ENCODE measurements at regions not wholly inside any gene's neighbourhood (a gene's known extent, or its start where the extent isn't known, plus 50 kb on each side); places are given as distances from the start of the nearest gene placed in this dataset.

GRCh38 chr2:208545403-208546042 is 138.9 kb downstream of the PTH2R start:
- in situ Hi-C loops (cut with HindIII; ENCODE audit: low pct_unique_long_range_greater_than_20kb, low sequenced_read_pairs), result no loop called here
- DNase-seq (ENCODE audit: low read depth), result no peak

GRCh38 chr2:208546107-208546506 is 139.5 kb downstream of the PTH2R start:
- no peak for DNase-seq (ENCODE audit: low read depth)
- in situ Hi-C loops (cut with HindIII; ENCODE audit: low pct_unique_long_range_greater_than_20kb, low sequenced_read_pairs), result no loop called here

DNA sequence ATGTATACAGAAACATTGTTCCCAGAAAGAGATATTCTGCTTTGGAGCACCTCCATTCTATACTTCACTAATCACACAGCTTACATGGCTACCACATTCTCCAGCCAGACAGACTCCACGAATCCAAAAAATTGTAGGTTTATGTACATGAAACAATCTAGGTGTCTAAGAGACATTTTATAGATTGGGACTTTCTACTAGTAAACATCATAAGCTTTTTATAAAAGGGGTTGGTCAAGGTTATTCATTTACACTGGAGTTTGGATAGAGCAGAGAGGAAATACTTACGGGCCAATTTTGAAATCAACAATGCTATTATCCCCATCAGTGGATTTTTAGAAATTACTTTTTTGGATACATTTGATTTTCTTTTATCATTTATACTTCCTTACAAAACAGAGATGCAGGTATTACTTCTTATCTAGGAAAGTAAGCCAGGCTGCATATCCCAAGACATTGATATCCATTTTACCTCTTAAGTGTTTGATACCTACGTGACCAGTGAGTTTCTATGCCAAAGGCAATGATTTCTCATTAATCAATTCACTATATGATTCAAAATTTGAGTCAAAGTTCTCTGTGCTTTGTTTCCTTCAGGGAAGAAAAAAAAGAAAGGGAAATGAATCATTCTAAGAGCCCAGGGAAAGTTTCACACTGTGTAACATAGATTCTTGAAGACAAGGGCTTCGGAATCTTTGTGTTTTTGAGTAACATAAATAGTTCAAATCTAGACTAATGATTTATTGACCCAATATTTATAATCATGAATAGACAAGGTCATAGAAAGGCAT is 140.5 kb downstream of the PTH2R start:
- no peak for DNase-seq (ENCODE audit: low read depth)
- in situ Hi-C loops (cut with HindIII; ENCODE audit: low pct_unique_long_range_greater_than_20kb, low sequenced_read_pairs), result no loop called here

DNA sequence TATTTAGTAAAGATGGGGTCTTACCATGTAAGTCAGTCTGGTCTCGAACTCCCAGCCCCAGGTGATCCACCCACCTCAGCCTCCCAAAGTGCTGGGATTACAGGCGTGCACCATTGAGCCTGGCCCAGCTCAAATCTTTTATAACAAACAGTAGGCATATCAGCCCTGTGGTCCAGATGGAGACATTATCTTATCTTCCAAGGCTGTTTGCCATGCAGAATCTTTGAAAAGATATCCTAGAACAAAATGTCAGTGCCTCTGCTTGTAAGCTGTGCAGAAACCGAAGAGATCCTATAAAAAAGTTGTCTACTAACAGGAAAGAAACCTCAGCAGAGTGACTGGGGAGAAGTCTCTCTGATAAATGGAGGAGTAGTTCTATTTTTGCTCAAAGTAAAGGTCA is 142.1 kb downstream of the PTH2R start:
- in situ Hi-C loops (cut with HindIII; ENCODE audit: low pct_unique_long_range_greater_than_20kb, low sequenced_read_pairs), result no loop called here

DNA sequence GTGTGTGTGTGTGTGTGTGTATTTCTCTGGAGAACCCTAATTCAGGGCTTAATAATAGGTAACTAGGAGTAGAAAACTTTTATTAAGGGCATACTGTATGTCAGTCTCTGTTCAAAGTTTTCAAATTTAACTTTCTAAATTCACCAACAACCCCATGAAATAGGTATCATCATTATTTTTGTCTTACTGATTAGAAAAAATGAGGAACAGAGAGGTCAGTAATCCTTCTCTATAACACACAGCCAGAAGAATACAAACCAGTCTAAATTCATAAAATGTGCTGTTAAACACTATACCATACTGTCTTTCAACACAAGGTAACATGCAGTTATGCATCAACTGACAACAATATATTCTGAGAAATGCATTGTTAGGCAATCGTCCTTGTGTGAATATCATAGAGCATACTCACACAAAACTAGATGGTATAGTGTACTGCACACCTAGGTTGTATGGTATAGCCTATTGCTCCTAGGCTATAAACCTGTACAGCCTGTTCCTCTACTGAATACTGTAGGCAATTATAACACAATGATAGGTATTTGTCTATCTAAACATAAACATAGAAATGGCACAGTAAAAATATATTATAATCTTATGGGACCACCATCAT is 143.1 kb downstream of the PTH2R start:
- no peak for DNase-seq (ENCODE audit: low read depth)
- in situ Hi-C loops (cut with HindIII; ENCODE audit: low pct_unique_long_range_greater_than_20kb, low sequenced_read_pairs), result no loop called here

More for the DNA sequence above, 142.1 kb downstream of the PTH2R start:
- DNase-seq (ENCODE audit: low read depth), result no peak

DNA sequence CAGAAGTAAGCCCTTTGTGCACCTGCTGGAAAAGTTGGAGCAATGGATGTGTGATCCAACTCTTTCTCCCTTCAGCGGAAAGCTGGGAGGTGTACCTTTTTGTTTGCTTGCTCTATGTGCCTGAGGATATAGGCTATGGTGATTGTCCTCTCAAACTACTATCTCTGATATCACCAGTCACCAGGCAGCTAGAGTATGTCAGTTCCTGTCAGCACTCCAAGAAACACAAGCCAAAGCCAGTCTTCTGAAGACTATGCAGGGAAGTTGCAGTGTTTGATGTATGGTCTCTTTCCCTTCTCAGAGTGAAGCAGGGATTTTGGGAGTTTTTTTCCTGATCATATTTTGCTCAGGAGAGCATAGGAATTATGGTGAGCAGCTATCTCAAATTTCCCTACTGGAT is 146.4 kb downstream of the PTH2R start:
- DNase-seq (ENCODE audit: low read depth), result no peak
- in situ Hi-C loops (cut with HindIII; ENCODE audit: low pct_unique_long_range_greater_than_20kb, low sequenced_read_pairs), result no loop called here

- in situ Hi-C loops (cut with HindIII; ENCODE audit: low pct_unique_long_range_greater_than_20kb, low sequenced_read_pairs), result no loop called here
- DNase-seq (ENCODE audit: low read depth), result no peak
Observed at GRCh38 chr2:208556983-208557484, 150.4 kb downstream of the PTH2R start.

DNA sequence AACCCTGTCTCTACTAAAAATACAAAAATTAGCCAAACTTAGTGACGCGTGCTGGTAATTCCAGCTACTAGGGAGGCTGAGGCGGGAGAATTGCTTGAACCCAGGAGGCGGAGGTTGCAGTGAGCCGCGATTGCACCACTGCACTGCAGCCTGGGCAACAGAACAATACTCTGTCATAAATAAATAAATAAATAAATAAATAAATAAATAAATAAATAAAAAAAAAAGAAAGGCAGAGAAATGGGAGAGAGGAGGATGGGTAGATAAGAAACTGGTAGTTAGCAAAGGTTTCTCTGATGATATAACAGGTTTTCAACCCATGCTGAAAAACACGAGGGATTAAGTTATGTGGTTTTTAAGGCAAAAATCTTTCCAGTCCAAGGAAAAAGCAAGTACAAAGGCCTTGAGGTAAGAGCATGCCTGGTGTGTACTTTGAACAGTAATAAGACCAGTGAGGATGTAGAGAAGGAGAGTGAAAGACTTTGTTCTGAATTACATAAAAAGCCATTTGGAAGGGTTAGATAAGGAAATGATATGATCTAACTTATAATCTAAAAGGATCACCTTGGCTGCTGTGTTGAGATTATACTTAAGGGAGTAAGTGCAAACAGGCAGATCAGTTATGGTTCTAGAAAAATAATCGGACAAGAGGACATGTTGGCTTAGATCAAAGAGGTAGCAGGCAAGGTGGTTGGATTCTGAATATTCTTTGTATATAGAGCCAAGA is 159.3 kb downstream of the PTH2R start:
- no peak for DNase-seq (ENCODE audit: low read depth)
- in situ Hi-C loops (cut with HindIII; ENCODE audit: low pct_unique_long_range_greater_than_20kb, low sequenced_read_pairs), result no loop called here

GRCh38 chr2:208568203-208568602 is 161.6 kb downstream of the PTH2R start:
- DNase-seq (ENCODE audit: low read depth), result no peak
- in situ Hi-C loops (cut with HindIII; ENCODE audit: low pct_unique_long_range_greater_than_20kb, low sequenced_read_pairs), result no loop called here

DNA sequence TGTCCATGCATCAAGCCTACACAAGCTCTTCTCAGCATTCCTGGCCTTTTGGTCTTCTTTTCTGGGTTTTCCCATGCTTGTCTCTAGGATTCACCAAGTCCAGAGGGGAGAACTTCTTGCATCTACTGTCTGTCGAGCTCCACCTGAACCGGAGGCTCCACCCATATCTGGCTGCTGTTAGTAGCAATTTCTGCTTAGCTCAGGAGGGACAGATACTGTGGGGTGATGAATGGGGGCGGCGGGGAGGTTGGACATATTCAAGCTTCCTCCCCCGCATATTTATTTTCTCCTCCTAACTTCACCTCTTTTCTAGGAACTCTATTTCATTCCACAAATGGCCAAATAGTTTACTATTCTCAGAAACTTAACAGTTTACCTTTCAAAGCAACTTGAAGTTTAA is 163.5 kb downstream of the PTH2R start:
- in situ Hi-C loops (cut with HindIII; ENCODE audit: low pct_unique_long_range_greater_than_20kb, low sequenced_read_pairs), result no loop called here

GRCh38 chr2:208570851-208571763 is 164.5 kb downstream of the PTH2R start:
- no peak for DNase-seq (ENCODE audit: low read depth)
- in situ Hi-C loops (cut with HindIII; ENCODE audit: low pct_unique_long_range_greater_than_20kb, low sequenced_read_pairs), result no loop called here

More for the DNA sequence above, 163.5 kb downstream of the PTH2R start:
- DNase-seq (ENCODE audit: low read depth), result no peak

DNA sequence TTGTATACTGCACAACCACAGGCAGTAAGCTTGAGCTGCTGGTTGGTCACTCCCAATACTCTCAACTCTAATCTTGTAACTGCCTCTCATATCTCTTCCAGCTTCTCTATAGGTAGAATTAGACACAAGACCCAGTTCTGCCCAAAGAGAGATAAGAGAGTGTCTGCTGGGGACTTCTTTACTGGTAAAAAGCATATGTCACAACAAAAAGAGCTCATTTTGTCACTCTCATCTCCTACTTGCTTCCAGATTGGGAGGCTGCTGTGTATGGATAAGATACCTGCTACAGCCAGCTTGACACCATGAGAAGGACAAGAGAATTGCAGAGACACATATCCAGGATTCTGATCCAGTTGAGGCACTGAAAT is 165.2 kb downstream of the PTH2R start:
- DNase-seq (ENCODE audit: low read depth), result no peak
- in situ Hi-C loops (cut with HindIII; ENCODE audit: low pct_unique_long_range_greater_than_20kb, low sequenced_read_pairs), result no loop called here

GRCh38 chr2:208573569-208573968 is 167.0 kb downstream of the PTH2R start:
- in situ Hi-C loops (cut with HindIII; ENCODE audit: low pct_unique_long_range_greater_than_20kb, low sequenced_read_pairs), result no loop called here
- DNase-seq (ENCODE audit: low read depth), result no peak

DNA sequence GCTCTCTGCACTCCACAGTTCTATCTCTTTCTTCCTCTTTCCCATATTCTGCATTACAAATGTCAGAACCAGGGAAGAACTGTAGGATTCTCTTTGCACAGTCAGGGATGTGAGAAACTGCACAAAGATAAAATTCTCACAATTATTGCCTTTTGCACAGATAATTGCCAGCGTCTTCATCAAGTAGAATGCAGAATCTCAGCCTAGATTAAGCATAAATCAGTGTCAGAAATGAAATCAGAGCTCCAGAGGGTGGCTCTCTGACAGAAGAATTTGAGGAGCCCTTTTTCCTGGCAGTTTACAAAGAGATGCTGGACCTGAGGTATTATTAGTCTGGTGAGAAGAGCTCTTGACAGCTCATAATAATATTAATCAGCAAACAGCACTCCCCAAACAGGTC is 173.1 kb downstream of the PTH2R start:
- in situ Hi-C loops (cut with HindIII; ENCODE audit: low pct_unique_long_range_greater_than_20kb, low sequenced_read_pairs), result no loop called here
- DNase-seq (ENCODE audit: low read depth), result no peak

- in situ Hi-C loops (cut with HindIII; ENCODE audit: low pct_unique_long_range_greater_than_20kb, low sequenced_read_pairs), result no loop called here
Observed at GRCh38 chr2:208584378-208584985, 177.9 kb downstream of the PTH2R start.

GRCh38 chr2:208586516-208586915 is 179.9 kb downstream of the PTH2R start:
- DNase-seq (ENCODE audit: low read depth), result no peak
- in situ Hi-C loops (cut with HindIII; ENCODE audit: low pct_unique_long_range_greater_than_20kb, low sequenced_read_pairs), result no loop called here

More at GRCh38 chr2:208584378-208584985, 177.9 kb downstream of the PTH2R start:
- DNase-seq (ENCODE audit: low read depth), result no peak

GRCh38 chr2:208594642-208595385 is 188.2 kb downstream of the PTH2R start:
- no peak for DNase-seq (ENCODE audit: low read depth)
- in situ Hi-C loops (cut with HindIII; ENCODE audit: low pct_unique_long_range_greater_than_20kb, low sequenced_read_pairs), result no loop called here
